Neutrophil (primary cell): ENCODE measurements at regions not wholly inside any gene's neighbourhood (a gene's known extent, or its start where the extent isn't known, plus 50 kb on each side); places are given as distances from the start of the nearest gene placed in this dataset.

Experiments
- H3K27ac ChIP-seq: fragments of 200-600 bp; sonication (generic); 2 replicates; pipeline ENCODE4 v1.5.1; 2016; ENCODE audit warnings: mild to moderate bottlenecking, moderate library complexity
- H3K27me3 ChIP-seq: fragments of 200-600 bp; sonication (generic); 2 replicates; pipeline ENCODE4 v1.6.0; 2016; ENCODE audit warnings: mild to moderate bottlenecking
- H3K36me3 ChIP-seq: fragments of 200-600 bp; sonication (generic); 2 replicates; pipeline ENCODE4 v1.5.1; 2017
- H3K4me1 ChIP-seq, 2 experiments: fragments of 200-600 bp in 1 of 2; sonication (generic) in 1 of 2; 1 replicate in 1 of 2; 2 replicates in 1 of 2; pipeline versions ENCODE4 v1.5.1 to v1.6.1; 2013 to 2016; ENCODE audit warnings: low read depth in 1 of 2, low read length in 1 of 2, mild to moderate bottlenecking in 1 of 2, moderate library complexity in 1 of 2; ENCODE audit not compliant: control insufficient read depth in 1 of 2, insufficient read depth in 1 of 2
- H3K4me3 ChIP-seq, 2 experiments: fragments of 200-600 bp in 1 of 2; sonication (generic) in 1 of 2; 1 replicate in 1 of 2; 2 replicates in 1 of 2; pipeline ENCODE4 v1.5.1; 2013 to 2016; ENCODE audit warnings: low read depth in 1 of 2, low read length in 1 of 2, mild to moderate bottlenecking in 1 of 2, moderate library complexity in 1 of 2
- H3K9me3 ChIP-seq: fragments of 200-600 bp; sonication (generic); 2 replicates; pipeline ENCODE4 v1.5.1; 2016
- CTCF ChIP-seq: fragments of 200-600 bp; sonication (generic); IDR thresholded peaks from 2 replicates; pipeline ENCODE4 v1.5.1; 2016; ENCODE audit warnings: antibody characterized with exemption

GRCh38 chr5:125276096-125276495 is 529.7 kb upstream of the ZNF608 start:
- Histone ChIP-seq H3K27me3 (no peaks in the 10 kb centered on the region), H3K4me3 (no peak overlapping the region), H3K4me1 (no peaks in the 10 kb centered on the region), H3K27ac (no peak overlapping the region), H3K9me3 (no peaks in the 10 kb centered on the region), H3K36me3 (no peaks in the 10 kb centered on the region)
- TF ChIP-seq CTCF: no peak

- H3K4me1 ChIP-seq: no peaks in the 10 kb centered on the region
- H3K27me3 ChIP-seq: no peaks in the 10 kb centered on the region
- no peaks in the 10 kb centered on the region for H3K36me3 ChIP-seq
- no peak overlapping the region for H3K27ac ChIP-seq
- H3K9me3 ChIP-seq: no peaks in the 10 kb centered on the region
- TF ChIP-seq CTCF: no peak
- no peak overlapping the region for H3K4me3 ChIP-seq
These were observed 531.2 kb upstream of the ZNF608 start for GRCh38 chr5:125277494-125278154.

- Histone ChIP-seq H3K4me3 (no peak overlapping the region), H3K27me3 (no peaks in the 10 kb centered on the region), H3K36me3 (no peaks in the 10 kb centered on the region), H3K27ac (no peak overlapping the region), H3K4me1 (no peaks in the 10 kb centered on the region), H3K9me3 (no peaks in the 10 kb centered on the region)
- no peak for TF ChIP-seq CTCF
These were observed 532.3 kb upstream of the ZNF608 start for GRCh38 chr5:125278711-125279110.

GRCh38 chr5:125281667-125282066 is 535.2 kb upstream of the ZNF608 start:
- Histone ChIP-seq H3K27me3 (no peaks in the 10 kb centered on the region), H3K9me3 (no peaks in the 10 kb centered on the region), H3K4me1 (no peaks in the 10 kb centered on the region), H3K27ac (no peak overlapping the region), H3K36me3 (no peaks in the 10 kb centered on the region), H3K4me3 (no peak overlapping the region)
- TF ChIP-seq CTCF: no peak

- no peak overlapping the region for H3K4me3 ChIP-seq
- no peak for TF ChIP-seq CTCF
- H3K27me3 ChIP-seq: no peaks in the 10 kb centered on the region
- no peaks in the 10 kb centered on the region for H3K9me3 ChIP-seq
- no peak overlapping the region for H3K27ac ChIP-seq
- H3K4me1 ChIP-seq: no peaks in the 10 kb centered on the region
- no peaks in the 10 kb centered on the region for H3K36me3 ChIP-seq
These were observed 536.9 kb upstream of the ZNF608 start for GRCh38 chr5:125283372-125283771.
